HEK293 (cell line): ENCODE measurements at regions not wholly inside any gene's neighbourhood (a gene's known extent, or its start where the extent isn't known, plus 50 kb on each side); places are given as distances from the start of the nearest gene placed in this dataset.

Experiments
- HOXA7 ChIP-seq: sonication (generic); formaldehyde crosslinking; IDR thresholded peaks from 2 replicates; pipeline ENCODE4 v1.8.1; 2022; ENCODE audit warnings: missing genetic modification reagents, borderline replicate concordance
- TCF7L2 ChIP-seq: IDR thresholded peaks from 2 replicates; pipeline ENCODE4 v1.6.1; 2011; ENCODE audit warnings: low read depth, mild to moderate bottlenecking, inconsistent platforms, low read length, moderate library complexity, borderline replicate concordance
- ZNF426 ChIP-seq: fragments of 450-650 bp; formaldehyde crosslinking; IDR thresholded peaks from 2 replicates; pipeline ENCODE4 v1.5.1; 2017; ENCODE audit warnings: missing biosample characterization, missing genetic modification characterization, mild to moderate bottlenecking, inconsistent platforms, moderate library complexity
- ZNF776 ChIP-seq: fragments of 450-650 bp; formaldehyde crosslinking; IDR thresholded peaks from 2 replicates; pipeline ENCODE4 v1.5.0; 2017; ENCODE audit warnings: missing biosample characterization, missing genetic modification characterization, borderline replicate concordance
- TF ChIP-seq, protein P1 (sequence below): fragments of 450-650 bp; formaldehyde crosslinking; IDR thresholded peaks from 2 replicates; pipeline ENCODE4 v1.5.1; 2016; ENCODE audit warnings: missing biosample characterization, missing genetic modification characterization

DNA sequence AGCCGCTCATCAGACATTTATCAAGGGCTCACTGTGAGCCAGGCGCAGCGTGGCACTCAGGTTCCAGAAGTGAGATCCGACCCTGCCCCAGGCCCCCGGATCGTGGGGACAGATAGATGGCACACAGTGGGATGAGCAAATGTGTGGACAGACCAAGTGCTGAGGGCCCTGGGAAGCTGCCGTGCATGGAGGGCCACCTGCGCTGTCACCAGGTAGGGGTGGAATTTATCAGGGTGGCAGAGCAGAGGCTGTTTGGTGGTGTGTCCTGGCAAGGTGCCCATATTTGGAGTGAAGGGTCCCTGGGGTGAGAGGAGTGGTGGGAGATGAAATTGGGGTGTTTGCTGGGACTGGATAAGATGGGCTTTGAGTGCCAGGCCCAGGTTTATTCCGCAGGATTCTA, 92.8 kb upstream of the HS6ST1 start:
- TF ChIP-seq, protein P1, sequence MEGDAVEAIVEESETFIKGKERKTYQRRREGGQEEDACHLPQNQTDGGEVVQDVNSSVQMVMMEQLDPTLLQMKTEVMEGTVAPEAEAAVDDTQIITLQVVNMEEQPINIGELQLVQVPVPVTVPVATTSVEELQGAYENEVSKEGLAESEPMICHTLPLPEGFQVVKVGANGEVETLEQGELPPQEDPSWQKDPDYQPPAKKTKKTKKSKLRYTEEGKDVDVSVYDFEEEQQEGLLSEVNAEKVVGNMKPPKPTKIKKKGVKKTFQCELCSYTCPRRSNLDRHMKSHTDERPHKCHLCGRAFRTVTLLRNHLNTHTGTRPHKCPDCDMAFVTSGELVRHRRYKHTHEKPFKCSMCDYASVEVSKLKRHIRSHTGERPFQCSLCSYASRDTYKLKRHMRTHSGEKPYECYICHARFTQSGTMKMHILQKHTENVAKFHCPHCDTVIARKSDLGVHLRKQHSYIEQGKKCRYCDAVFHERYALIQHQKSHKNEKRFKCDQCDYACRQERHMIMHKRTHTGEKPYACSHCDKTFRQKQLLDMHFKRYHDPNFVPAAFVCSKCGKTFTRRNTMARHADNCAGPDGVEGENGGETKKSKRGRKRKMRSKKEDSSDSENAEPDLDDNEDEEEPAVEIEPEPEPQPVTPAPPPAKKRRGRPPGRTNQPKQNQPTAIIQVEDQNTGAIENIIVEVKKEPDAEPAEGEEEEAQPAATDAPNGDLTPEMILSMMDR (tag by site-specific recombination), result no peak
- TF ChIP-seq TCF7L2 (no peak), HOXA7 (CRISPR knock-in tag) (no peak), ZNF426 (tag by site-specific recombination) (no peak), ZNF776 (tag by site-specific recombination) (no peak)
